Endothelial cell (in vitro differentiated cells): ENCODE measurements at regions not wholly inside any gene's neighbourhood (a gene's known extent, or its start where the extent isn't known, plus 50 kb on each side); places are given as distances from the start of the nearest gene placed in this dataset.

Experiments
- DNase-seq: peaks from one replicate; pipeline ENCODE4 v3.0.0; 2021; ENCODE audit warnings: low spot score
- H3K27ac Mint-ChIP-seq: one replicate; pipeline ENCODE4 v1.8.0; 2021; ENCODE audit warnings: mixed read lengths, inconsistent platforms; ENCODE audit not compliant: unreplicated experiment
- H3K27me3 Mint-ChIP-seq: one replicate; pipeline ENCODE4 v1.8.0; 2021; ENCODE audit warnings: mild to moderate bottlenecking, moderate library complexity, mixed read lengths, inconsistent platforms; ENCODE audit not compliant: unreplicated experiment
- H3K36me3 Mint-ChIP-seq: one replicate; pipeline ENCODE4 v1.8.0; 2021; ENCODE audit warnings: mild to moderate bottlenecking, low read depth, mixed read lengths, inconsistent platforms; ENCODE audit not compliant: unreplicated experiment
- H3K4me1 Mint-ChIP-seq: one replicate; pipeline ENCODE4 v1.8.0; 2021; ENCODE audit warnings: mild to moderate bottlenecking, mixed read lengths, inconsistent platforms; ENCODE audit not compliant: unreplicated experiment
- H3K4me3 Mint-ChIP-seq: one replicate; pipeline ENCODE4 v1.8.0; 2021; ENCODE audit warnings: mild to moderate bottlenecking, mixed read lengths, inconsistent platforms; ENCODE audit not compliant: unreplicated experiment
- H3K9me3 Mint-ChIP-seq: one replicate; pipeline ENCODE4 v1.8.0; 2021; ENCODE audit warnings: mixed read lengths, inconsistent platforms; ENCODE audit not compliant: unreplicated experiment
- TF ChIP-seq, protein P1 (sequence below): fragments of 200-600 bp; sonication (generic); IDR thresholded peaks from one replicate; pipeline ENCODE4 v1.5.0; 2021; ENCODE audit warnings: antibody characterized with exemption; ENCODE audit not compliant: unreplicated experiment

DNA sequence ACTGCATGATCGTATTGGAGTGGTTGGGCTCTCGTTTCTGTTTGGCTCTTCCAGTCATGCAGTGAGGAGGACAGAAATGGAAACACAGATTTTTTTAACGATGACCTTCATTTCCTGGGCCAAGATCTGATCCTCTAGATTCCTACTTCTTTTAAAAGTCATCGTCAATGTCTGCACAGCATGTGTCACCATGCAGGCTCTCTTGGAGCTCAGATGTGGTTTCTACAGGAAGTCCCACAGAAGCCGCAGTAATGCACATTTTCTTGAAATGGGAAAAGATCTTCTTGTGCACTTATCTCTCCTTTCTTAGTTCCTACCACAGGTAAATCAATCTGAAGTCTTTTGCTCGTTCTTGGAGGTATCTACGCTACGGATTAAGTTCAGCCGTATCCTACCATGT is 626.9 kb downstream of the EFNB2 start:
- H3K27ac Mint-ChIP-seq, result no peak overlapping the region
- H3K36me3 Mint-ChIP-seq, result no peaks in the 10 kb centered on the region
- H3K4me3 Mint-ChIP-seq, result no peak overlapping the region
- H3K9me3 Mint-ChIP-seq, result no peaks in the 10 kb centered on the region
- no peaks in the 10 kb centered on the region for H3K27me3 Mint-ChIP-seq
- H3K4me1 Mint-ChIP-seq, result no peaks in the 10 kb centered on the region
- no peak for DNase-seq
- TF ChIP-seq, protein P1, sequence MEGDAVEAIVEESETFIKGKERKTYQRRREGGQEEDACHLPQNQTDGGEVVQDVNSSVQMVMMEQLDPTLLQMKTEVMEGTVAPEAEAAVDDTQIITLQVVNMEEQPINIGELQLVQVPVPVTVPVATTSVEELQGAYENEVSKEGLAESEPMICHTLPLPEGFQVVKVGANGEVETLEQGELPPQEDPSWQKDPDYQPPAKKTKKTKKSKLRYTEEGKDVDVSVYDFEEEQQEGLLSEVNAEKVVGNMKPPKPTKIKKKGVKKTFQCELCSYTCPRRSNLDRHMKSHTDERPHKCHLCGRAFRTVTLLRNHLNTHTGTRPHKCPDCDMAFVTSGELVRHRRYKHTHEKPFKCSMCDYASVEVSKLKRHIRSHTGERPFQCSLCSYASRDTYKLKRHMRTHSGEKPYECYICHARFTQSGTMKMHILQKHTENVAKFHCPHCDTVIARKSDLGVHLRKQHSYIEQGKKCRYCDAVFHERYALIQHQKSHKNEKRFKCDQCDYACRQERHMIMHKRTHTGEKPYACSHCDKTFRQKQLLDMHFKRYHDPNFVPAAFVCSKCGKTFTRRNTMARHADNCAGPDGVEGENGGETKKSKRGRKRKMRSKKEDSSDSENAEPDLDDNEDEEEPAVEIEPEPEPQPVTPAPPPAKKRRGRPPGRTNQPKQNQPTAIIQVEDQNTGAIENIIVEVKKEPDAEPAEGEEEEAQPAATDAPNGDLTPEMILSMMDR, result no peak

DNA sequence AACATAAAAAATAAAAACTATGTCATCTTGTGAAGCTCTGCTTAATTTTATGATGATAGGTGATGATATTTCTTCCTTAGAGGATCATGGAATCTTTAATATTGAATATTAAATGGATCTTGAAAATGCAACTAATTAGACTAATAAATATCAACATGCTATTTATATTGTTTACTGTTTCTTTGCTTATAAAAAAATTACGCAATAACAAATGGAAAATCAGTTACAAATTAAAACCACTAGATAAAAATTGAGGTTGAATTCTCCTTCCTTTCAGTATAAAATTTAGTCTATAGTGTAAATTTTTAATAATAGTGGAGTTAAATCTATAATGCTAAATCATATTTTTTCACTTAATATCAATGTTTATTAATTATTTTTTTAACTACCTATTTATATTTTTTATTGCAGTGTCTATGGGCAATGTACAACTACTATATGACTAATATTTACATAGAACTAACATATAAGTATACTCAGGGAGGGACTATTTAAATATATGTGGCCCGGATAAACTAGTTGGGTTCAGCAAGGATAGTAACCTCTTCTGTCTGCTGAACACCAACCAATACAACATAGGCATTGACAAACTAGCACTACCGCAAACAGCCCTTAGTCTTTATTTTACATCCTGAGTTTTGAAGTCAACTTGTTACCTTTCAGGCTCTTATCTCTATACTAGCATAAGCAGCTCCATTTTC is 628.0 kb downstream of the EFNB2 start:
- no peak for DNase-seq
- no peaks in the 10 kb centered on the region for H3K4me1 Mint-ChIP-seq
- H3K9me3 Mint-ChIP-seq, result no peaks in the 10 kb centered on the region
- TF ChIP-seq, protein P1, result no peak
- no peaks in the 10 kb centered on the region for H3K27me3 Mint-ChIP-seq
- no peaks in the 10 kb centered on the region for H3K36me3 Mint-ChIP-seq
- no peak overlapping the region for H3K27ac Mint-ChIP-seq
- H3K4me3 Mint-ChIP-seq, result no peak overlapping the region

DNA sequence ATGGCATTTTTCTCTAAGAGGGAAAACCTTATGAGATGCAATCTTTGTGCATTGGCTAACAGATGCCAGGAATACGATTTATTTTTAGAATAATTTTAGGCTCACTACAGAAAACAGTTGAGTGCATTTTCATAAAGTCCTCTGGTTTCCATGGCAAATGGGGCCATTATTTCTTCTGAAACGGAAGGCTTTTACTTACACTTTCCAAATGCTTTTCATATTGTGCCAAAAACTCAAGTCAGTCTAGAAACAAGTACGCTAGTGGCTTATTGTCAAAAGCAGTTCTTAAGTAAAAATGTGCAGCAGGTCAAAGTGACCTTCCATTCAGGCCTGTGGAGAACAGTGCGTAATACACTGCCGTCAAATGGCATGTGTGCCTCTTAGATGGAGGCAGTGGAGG is 628.7 kb downstream of the EFNB2 start:
- no peak for DNase-seq
- H3K4me3 Mint-ChIP-seq, result no peak overlapping the region
- TF ChIP-seq, protein P1, result no peak
- H3K36me3 Mint-ChIP-seq, result no peaks in the 10 kb centered on the region
- no peaks in the 10 kb centered on the region for H3K27me3 Mint-ChIP-seq
- H3K27ac Mint-ChIP-seq, result no peak overlapping the region
- H3K9me3 Mint-ChIP-seq, result no peaks in the 10 kb centered on the region
- no peaks in the 10 kb centered on the region for H3K4me1 Mint-ChIP-seq

DNA sequence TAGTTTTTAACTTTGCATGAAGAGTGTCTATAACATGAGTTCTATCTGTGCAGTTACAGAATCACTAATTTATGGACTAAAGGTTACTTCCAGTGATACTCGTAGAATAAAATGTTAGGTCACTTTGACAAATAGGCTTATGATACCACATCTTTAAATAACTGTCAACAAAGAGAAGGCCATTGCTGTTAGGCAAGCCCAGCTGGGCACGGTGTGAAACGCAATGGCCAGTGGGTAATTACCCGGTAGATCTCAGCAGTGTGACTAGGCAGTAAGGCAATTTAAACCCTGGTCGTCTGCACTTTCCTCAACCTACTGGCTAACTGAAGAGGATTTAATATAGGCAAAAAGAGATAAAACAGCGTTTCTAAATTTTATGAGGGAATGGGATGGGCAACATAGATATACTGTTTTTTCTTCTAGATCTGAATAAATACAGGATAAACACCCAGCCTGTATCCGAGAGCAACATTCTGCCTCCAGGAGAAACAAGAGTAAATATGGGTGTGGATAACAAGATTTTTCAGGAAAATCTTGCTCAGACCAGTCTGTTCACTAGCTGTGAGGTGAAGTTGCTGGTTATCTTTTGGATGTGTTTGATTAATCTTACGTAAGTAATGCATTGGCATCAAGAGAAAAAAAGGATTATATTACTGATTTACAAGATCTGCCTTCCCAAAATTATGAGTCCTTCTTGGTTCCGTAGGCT is 631.3 kb downstream of the EFNB2 start:
- Mint-ChIP-seq H3K27ac (no peak overlapping the region), H3K4me1 (no peaks in the 10 kb centered on the region)
- no peak for DNase-seq

More for the DNA sequence above, 631.3 kb downstream of the EFNB2 start:
- TF ChIP-seq, protein P1, result no peak
- Mint-ChIP-seq H3K4me3 (no peak overlapping the region), H3K27me3 (no peaks in the 10 kb centered on the region), H3K9me3 (no peaks in the 10 kb centered on the region), H3K36me3 (no peaks in the 10 kb centered on the region)
